ENCODE measurements at regions not wholly inside any gene's neighbourhood (a gene's known extent, or its start where the extent isn't known, plus 50 kb on each side); places are given as distances from the start of the nearest gene placed in this dataset.

- Mint-ChIP-seq H3K27me3 (ENCODE audit: low read depth) (no peaks in the 10 kb centered on the region), H3K4me1 (peaks cover 3 to 7% of the 10 kb centered on the region in 2 experiments; a peak in 3 of 4 replicates), H3K9me3 (no peaks in the 10 kb centered on the region; a peak in 1 of 5 replicates), H3K36me3 (ENCODE audit: insufficient read depth in 1 of 3, low read depth in 3 of 3) (no peaks in the 10 kb centered on the region), H3K4me3 (no peak overlapping the region), H3K27ac (no peak overlapping the region)
- no peaks in the 10 kb centered on the region for H3K27me3 ChIP-seq (ENCODE audit: insufficient read depth, low read length)
- no peaks in the 10 kb centered on the region for H3K79me2 ChIP-seq (ENCODE audit: insufficient read depth, low read length)
- no peak overlapping the region for H3K14ac ChIP-seq (ENCODE audit: insufficient read depth, low read length)
- no peak overlapping the region for H3K18ac ChIP-seq (ENCODE audit: insufficient read length, low read depth, low read length)
- H2BK12ac ChIP-seq (ENCODE audit: insufficient read length, low read depth, low read length) = no peak overlapping the region
- no peak for DNase-seq
- H2AFZ ChIP-seq (ENCODE audit: low read length) = no peak overlapping the region
- no peak overlapping the region for H3K4ac ChIP-seq (ENCODE audit: low read depth, low read length)
- H3K4me1 ChIP-seq (ENCODE audit: insufficient read depth, low read length) = no peaks in the 10 kb centered on the region
- no peak overlapping the region for H3K23ac ChIP-seq (ENCODE audit: insufficient read length, low read depth, low read length)
- H4K20me1 ChIP-seq (ENCODE audit: control insufficient read depth, insufficient read depth, insufficient read length) = no peaks in the 10 kb centered on the region
- no peaks in the 10 kb centered on the region for H3K23me2 ChIP-seq (ENCODE audit: insufficient read length, low read depth, low read length, poor library complexity, severe bottlenecking)
- H3K27ac ChIP-seq (ENCODE audit: insufficient read length, low read depth, low read length) = no peak overlapping the region
- no peak overlapping the region for H2BK5ac ChIP-seq (ENCODE audit: insufficient read length, low read length)
- H3K4me2 ChIP-seq (ENCODE audit: insufficient read depth, insufficient read length, low read length) = no peak overlapping the region
- no peak overlapping the region for H4K5ac ChIP-seq (ENCODE audit: insufficient read length, low read depth, low read length)
- no peaks in the 10 kb centered on the region for H3K9me3 ChIP-seq (ENCODE audit: control insufficient read depth, low read depth, low read length)
- no peaks in the 10 kb centered on the region for H3K79me1 ChIP-seq (ENCODE audit: insufficient read depth, low read depth, low read length, poor library complexity, severe bottlenecking)
- H4K91ac ChIP-seq (ENCODE audit: insufficient read length, low read depth, low read length) = no peak overlapping the region
- H2BK120ac ChIP-seq (ENCODE audit: low read depth, low read length, poor library complexity, severe bottlenecking) = no peak overlapping the region
- H3T11ph ChIP-seq (ENCODE audit: low read length) = no peak overlapping the region
- no peak overlapping the region for H3K56ac ChIP-seq (ENCODE audit: insufficient read length, low read depth, low read length)
- TF ChIP-seq CTCF (conservative IDR thresholded peaks at IDR 0.05) = peak; percentile 47
- H2AK5ac ChIP-seq (ENCODE audit: insufficient read length, low read length) = no peak overlapping the region
- H2BK20ac ChIP-seq (ENCODE audit: low read depth, low read length, poor library complexity, severe bottlenecking) = no peak overlapping the region
- H2BK15ac ChIP-seq (ENCODE audit: low read depth, low read length) = no peak overlapping the region
- H4K8ac ChIP-seq (replicated peaks; ENCODE audit: insufficient read length, low read depth, low read length) = no peak overlapping the region
- no peak overlapping the region for H3K9ac ChIP-seq (ENCODE audit: extremely low read depth, insufficient read length, low read length)
Observed at GRCh38 chr13:58994777-58995176, 1169.0 kb downstream of the DIAPH3 start.
